ENCODE measurements at regions not wholly inside any gene's neighbourhood (a gene's known extent, or its start where the extent isn't known, plus 50 kb on each side); places are given as distances from the start of the nearest gene placed in this dataset.

DNA sequence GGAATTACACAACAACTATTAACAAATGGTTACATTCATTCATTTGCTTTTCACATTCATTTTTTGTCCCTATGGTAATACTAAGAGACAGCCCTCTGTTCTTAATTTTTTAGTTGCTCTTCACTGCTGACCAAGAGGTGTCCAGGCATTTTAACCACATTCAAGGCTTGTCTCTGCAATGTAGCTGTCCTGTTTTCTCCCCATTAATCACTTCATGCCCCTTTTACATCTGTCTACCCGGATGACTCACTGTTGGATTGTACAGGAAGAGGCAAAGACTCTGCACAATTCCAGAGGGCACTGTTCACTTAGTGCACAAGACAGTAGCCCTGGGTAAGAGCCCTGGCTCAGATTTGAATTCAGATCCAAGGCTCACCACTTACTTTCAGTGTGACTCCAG, 168.5 kb downstream of the NOC3L start:
- no peak for DNase-seq

DNA sequence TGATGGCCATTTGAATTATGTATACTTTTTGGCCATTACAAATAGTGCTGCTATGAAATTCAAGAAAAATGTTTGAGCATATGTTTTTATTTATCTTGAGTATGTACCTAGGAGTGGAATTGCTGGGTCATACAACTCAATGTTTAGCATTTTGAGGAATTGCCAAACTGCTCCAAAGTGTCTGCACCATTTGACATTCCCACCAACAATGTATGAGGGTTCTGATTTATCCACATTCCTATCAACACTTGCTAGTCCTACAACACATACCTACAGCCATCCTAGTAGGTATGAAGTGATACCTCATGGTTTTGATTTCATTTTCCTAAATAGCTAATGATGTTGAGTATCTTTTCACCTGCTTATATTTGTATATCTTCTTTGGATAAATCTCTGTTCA, 165.5 kb downstream of the NOC3L start:
- DNase-seq = no peak

DNA sequence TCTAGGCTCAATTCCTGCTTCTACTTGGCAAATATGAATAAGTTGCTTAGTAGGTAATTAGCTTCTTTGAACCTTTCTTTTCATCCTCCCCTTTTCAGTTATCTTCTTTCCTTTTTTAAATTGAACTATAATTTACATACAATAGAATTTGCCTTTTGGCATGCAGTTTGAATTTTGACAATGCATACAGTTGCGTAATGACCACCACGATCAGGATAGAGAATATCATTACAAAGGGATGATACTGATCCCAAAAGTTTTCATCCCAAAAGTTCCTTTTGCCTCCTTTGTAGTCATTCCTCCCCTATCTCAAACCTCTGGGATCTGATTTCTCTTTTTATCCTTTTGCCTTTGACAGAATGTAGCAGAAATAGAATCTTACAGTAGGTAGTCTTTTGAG, 164.4 kb downstream of the NOC3L start:
- no peak for DNase-seq

DNA sequence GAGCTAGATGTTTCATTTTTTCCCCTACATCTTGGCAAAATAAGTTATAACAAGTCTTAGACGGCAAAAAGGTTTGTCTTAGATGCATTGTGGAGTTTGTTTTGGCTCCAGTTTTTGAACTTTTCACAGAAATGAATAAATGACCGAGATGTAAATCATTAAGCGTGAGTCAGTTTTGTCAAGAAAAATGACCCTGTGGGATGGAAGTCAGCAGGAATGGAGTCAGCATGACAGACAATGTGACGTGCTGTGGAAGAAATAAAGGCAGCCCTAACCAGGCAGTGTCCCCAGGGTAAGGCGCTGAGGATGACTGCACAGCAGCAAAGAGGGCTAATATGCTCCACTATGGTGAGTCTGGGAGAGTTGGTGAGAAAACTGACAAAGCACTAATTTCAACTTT, 163.2 kb downstream of the NOC3L start:
- no peak for DNase-seq

DNA sequence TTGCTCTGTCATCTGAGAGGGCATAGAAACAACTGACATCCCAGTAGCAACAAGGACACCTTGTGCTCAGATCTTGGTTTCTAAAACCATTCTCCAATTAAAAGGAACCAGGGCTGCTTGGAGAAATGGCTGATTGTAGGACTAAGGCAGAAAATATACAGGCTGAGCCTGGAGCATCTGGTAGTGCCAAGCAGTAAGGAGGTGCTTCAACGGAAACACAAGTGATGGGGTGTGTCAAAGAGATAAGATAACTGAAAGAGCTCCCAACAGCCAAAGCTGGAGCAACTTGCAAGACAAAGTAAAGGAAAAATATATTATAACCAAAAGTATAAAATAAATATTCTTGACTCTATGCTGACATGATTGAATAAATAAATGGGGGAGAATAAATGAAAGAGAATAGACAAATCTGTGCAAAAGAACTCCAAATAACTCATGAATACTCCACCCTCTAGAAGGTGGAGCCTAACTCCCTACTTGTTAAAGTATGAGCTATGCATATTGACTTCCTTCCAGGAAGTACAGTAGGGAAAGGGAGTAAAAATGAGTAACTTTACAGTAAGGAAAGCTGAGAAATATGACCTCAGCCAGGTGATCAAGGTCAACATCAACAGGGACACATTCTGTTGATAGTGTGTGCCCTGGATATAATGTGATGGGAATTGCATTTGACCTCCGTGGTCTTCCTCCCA, 162.4 kb downstream of the NOC3L start:
- no peak for DNase-seq

DNA sequence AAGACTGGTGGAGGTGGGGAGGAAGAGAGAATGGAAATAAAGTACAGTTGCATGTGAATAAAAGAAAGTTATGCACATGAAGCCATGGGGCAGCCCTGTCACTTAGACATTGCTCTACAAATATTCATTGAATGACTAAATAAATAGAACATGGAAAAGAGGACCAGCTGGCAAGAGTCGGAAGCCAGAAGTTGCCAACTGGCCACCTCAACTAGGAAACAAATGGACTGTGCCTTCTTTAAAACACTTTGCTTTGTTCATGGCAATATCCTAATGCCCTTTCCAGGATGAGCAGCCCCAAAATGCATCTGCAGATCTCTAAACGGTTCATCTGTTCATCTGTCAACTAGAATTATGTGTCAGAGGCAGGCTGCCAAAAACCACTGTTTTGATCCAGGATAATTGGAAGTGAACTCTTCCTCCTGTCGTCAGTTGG, 157.3 kb downstream of the NOC3L start:
- no peak for DNase-seq

DNA sequence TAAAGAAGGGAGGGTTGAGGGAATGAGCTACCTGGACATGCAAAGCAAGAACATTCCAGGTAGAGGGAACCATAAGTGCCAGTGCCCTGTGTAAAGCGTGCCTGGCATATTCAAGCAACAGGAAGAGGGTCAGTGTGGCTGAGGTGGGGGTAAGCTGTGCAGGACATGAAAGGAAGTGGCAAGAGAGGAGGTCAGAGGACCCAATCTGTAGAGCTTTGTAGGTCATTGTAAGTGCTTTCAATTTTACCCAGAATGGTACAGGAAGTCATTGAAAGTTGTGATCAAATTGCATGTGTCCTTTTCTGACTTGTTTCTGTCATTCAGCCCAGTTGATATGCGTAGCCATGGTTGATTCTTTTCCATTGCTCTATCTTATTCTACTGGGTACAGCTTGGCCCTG, 156.6 kb downstream of the NOC3L start:
- no peak for DNase-seq

DNA sequence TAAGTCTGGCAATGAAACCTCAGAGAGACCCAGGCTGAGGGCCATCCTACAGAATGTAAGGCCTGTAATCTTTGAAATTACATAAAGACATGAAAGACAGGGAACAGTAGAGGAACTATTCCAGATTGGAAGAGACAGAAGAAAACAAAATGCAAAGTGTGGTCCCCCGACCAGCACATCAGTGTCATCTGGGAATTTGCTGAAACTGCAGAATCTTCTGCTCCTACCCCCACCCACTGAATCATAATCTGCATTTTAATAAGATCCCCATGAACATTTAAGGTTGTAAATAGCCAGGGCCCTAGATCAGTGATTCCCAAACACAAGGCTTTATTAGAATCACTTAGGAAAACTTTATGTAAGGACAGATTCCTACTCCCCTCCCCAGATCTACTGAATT, 154.4 kb downstream of the NOC3L start:
- no peak for DNase-seq

DNA sequence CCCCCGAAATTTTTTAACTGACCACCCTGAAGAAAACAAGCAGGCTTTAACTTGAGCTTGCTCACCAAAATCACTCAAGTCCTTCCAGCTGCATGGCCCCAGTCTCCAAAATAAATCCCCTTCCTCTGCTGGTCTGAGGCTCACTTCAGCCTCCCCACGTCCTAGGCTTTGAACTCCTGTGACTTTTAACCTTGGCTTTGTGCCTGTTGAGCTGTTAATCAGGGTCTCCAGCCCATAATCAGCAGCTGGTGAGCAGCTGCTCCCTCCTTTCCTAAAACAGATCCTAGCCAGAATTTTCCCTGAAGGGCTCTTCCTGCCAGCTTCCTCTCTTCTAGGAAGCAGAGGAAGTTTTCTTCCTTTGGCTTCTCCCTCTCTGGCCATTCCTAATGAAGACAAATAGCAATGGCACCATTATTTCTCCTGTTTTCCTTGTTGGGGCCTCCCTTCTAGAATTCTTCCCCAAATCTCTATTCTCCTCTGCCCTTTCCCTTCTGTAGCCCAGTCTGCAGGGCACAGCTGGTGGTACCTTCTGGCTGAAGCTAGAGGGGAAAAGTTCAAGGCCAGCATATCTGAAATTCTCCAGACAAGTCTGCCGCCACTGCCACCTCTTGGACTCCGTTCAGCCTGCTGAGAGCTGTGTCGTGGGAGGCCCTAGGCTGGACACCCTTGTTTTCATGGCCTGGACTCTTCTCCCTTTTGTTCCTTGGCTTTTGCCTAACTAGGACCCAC, 152.1 kb downstream of the NOC3L start:
- no peak for DNase-seq

DNA sequence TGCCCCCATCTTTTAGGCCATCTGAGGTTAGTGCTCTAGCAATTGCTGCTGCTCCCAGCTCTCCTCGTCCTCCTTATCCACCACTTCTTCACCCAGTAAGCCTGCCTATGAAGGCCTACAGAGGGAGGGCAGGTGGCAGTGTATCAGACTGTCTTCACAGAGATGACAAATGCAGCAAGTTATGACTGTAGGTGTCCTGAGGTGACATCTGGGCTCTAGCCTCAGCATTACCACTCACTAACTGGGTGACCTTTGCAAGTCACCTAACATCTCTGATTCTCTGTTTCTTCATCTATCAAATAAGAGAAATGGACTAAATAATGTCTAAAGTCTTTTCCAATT, 151.6 kb downstream of the NOC3L start:
- no peak for DNase-seq

DNA sequence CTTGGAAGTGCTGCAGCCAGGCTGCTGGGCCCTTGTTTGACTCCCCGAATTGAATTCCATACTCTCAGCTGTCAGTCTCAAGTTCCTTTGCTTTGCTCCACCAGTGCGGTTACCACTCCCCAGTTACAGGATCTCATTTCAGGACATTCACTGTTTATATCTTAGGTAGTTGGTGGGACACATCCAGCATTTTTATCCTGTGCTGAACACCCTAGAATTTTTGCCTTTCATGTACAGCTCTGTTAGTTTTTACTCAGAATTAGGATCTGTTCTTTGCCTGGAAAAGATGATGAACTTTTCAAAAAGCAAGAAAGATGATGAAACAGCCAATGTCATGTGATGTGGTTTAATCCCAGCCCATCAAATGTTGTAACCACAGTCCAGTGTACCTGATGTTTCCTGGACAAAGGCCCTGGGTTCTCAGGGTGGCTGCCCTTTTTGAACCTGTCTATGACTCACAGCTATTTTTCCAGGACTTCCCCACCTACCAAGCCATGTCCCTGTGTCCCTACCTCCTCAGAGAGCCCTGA, 149.7 kb downstream of the NOC3L start:
- DNase-seq = no peak

DNA sequence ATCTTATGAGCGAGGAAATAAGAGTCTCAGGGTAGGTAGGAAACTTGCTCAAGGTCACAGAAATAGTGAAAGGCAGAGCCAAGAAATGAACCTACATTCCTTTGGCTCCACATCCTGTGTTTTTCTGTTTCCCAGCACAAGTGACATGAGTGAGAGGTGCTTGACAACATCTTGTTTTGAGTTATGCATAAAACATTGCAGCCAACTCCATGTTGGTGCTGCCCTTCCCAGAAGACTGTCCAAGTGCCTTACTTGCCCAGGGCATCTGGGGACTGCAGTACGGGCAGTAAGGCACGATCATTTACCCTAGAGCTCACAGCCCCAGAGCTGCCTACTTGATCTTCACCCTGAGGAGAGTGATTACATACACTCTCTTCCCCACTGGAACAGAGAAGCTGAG, 148.8 kb downstream of the NOC3L start:
- DNase-seq = no peak

DNA sequence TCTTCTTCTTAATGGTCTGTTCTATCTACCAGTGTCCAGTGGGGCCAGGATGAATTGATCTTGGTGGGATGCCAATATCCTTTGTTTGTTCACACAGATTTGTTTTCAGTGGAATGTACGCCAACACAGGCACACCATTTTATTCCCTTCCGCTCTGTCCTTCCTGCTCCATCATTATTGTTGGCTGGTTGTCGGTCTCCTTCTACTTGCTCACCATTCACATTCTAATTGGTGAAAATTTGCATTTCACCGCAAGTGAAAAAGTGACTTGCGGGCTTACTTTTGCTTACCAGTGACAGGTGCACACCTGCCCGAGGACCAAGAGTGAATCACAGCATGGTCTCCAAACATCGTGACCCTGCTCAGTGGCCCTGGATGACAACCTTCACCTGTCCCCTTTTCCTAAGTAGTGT, 148.3 kb downstream of the NOC3L start:
- DNase-seq = no peak

DNA sequence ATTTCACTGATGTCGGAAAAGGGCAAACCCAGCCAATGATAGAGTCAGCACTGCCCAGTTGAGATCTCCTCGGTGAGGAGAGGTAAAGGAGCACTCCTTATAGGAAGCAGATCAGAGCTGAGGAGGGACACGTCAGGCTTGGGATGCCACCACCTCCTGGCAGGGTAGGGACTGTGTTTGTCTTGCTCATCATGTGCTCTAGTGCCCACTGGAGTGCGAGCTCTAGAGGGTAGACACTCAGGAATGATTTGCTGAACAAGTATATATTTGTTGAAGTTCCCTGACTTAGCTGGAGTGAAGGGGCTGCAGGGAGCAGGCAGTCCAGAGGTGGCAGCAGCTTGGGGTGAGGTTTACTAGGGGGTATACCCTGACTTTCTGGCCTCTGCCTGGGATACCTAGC, 146.5 kb downstream of the NOC3L start:
- DNase-seq = no peak

DNA sequence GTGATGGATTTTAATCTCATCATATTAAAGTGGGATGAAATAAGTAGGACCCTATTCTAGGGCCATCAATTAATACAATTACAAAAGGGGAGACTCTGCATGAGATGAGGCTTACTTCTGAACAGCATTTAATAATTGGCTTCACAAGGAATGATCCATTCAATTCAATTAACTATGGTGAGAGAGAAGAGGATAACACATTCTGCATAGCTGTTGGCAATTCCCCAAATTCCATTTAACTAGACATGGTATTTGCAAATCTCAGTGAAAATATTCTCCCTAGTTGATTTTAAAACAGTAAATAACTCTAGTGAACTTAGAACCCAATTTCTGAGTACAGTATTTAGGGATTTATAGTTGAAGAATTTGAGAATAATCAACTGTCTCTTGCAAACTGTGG, 145.3 kb downstream of the NOC3L start:
- DNase-seq = no peak

DNA sequence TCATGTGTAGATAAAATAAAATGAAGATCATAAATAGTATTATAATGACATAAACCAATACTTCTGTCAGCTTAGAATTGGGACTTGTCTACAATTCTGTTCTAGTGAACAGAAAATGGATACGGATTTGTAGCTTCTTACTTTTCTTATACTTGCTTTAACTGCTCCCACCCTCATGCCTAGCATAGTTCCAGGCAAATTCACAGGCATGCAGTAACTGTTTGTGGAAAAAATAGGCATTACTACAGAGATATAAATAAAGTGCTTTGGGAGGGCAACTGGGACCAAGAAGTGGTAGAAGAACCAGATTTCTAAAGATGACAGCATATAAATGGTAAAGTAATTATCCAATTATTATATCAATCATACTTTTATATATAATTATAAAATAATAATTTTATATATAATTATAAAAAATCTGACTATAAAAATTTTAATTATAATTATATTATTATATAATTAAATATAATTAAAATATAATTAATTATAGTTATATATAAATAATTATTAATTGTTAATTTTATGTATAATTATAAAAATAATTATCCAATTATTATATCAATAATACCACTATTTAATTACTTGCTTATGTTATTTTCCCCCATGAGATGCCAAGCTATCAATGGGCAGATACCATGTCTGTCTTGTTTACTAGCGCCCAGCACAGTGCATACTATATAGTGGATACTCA, 144.1 kb downstream of the NOC3L start:
- no peak for DNase-seq

DNA sequence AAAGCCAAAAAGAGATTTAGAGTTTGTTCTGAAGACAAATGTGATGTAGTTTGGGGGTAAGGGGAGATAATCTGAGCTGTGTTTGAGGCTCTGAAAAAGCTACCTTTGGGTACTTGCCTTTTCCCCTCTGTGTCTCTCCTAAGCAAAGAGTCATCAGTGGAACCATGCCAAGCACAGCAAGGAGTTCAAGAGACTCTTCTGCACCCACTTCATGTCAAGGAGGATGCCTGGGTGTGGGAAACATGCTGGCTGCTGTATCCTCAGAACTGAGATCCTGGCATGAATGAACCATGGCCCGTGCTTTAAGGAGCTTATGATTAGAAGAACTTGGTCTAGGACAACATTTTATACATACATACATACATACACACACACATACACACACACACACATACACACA, 142.9 kb downstream of the NOC3L start:
- no peak for DNase-seq

DNA sequence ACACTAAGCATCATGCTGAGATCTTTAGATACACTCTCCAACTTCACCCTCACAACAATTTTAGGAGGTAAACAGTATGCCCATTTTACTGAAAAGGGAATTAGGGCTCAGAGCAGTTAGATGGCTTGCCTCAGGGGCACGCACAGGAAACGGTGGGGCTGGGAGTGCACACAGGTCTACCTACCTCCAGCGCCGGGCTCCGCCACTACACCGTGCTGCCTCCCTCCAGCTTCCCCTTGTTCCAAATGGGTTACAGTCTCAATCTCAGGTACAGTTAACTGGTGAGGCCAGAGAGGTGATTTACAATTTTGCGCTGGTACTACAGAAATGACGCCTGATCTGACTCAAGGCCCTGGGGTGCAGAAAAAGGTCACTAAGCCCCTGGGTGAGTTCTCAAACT, 142.0 kb downstream of the NOC3L start:
- DNase-seq = no peak

DNA sequence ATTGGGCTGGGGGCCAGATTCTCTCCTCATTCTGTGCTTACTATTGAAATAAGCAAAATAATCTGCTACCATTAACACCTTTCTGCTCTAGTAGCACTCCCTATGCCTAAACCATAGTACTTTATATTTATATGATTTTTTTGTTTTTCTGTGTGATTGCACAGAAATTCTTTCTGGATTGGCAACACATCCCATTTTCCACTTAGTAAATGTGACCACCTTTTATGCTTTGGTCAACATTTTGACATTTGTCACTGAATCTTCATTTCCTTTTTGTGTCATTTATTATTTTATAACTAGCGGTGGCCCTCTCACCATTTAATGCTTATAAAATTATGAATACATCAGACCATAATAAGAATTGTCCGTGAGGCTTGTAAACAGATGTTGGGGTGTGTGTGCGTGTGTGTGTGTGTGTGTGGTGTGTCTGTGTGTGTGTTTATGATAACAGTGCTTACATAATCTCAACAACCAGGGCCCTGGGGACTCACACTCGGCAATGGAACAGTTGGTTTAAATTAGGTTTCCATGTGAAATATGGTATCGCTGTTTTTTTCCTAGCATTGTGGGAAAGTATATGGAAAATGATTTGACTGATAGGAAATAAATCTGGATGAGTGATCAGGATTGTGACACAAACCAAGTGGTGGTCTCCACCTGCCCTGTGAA, 138.9 kb downstream of the NOC3L start:
- DNase-seq = no peak

DNA sequence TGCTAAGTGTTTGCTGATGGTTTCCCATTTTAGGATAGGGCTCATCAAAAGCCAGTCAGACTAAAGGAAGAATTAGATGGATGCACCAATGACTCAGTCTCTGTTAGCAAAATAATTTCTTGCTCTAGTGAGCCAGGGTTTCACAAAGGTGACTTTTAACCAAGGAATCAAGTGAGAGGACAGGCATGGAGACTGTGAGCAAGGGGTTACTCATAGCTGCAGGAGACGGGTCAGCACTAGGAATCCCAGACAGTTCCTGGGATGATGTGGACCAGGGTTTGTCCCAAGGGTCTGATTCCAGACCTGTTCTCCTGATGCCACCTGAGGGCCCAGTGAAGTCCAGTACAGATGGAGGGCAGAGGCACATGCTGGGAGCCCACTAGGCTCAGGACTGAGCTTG, 138.1 kb downstream of the NOC3L start:
- DNase-seq = no peak

DNA sequence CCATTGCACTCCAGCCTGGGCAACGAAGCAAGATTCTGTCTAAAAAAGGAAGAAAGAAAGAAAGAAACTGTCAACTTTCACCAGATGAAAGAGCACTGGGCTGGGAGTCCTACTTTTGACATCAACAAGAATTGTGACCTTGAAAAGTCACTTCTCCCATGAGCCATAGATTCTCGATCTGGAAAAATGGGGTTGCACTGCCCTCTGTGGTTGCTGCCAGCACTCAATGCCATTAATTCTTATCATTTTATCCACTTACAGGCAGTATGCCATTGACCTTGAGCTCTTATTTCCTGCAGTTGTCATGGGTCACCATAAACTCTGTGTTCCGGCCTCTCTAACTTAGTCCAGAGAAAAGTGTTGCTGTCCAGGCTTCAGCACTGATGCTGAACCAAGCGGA, 137.2 kb downstream of the NOC3L start:
- no peak for DNase-seq

DNA sequence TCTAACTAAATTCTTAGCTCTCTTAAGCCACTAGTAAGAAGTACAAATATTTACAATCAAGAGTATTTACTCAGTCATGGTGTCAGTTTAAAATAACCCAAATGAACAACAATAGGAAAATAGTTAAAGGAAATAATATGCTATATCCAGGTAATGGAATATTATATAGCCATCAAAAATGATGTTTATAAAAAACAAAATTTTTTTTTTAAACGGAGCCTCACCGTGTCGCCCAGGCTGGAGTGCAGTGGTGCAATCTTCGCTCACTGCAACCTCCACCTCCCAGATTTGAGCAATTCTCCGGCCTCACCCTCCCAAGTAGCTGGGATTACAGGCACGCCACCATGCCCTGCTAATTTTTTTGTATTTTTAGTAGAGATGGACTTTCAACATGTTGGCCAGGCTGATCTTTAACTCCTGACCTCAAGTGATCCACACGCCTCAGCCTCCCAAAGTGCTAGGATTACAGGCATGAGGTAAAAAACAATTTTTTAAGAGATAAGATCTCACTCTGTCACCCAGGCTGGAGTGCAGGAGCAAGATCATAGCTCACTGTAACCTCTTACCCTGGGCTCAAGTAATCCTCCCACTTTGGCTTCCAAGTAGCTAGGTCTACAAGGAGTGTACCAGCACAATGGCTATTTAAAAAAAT, 132.5 kb downstream of the NOC3L start:
- no peak for DNase-seq
